B cell (primary cell): ENCODE measurements at regions not wholly inside any gene's neighbourhood (a gene's known extent, or its start where the extent isn't known, plus 50 kb on each side); places are given as distances from the start of the nearest gene placed in this dataset.

Source experiments
- EZH2 ChIP-seq: IDR thresholded peaks from 2 replicates; pipeline ENCODE4 v1.6.1; 2012; ENCODE audit warnings: borderline replicate concordance, low read depth, mild to moderate bottlenecking, moderate library complexity, low read length; ENCODE audit not compliant: insufficient read depth, poor library complexity, severe bottlenecking
- TF ChIP-seq, protein P1 (sequence below): fragments of 200-600 bp; IDR thresholded peaks from one replicate; pipeline ENCODE4 v1.8.0; 2022; ENCODE audit warnings: antibody characterized with exemption, mild to moderate bottlenecking

GRCh38 chr1:38132681-38133080, 86.1 kb upstream of the POU3F1 start:
- TF ChIP-seq, protein P1, sequence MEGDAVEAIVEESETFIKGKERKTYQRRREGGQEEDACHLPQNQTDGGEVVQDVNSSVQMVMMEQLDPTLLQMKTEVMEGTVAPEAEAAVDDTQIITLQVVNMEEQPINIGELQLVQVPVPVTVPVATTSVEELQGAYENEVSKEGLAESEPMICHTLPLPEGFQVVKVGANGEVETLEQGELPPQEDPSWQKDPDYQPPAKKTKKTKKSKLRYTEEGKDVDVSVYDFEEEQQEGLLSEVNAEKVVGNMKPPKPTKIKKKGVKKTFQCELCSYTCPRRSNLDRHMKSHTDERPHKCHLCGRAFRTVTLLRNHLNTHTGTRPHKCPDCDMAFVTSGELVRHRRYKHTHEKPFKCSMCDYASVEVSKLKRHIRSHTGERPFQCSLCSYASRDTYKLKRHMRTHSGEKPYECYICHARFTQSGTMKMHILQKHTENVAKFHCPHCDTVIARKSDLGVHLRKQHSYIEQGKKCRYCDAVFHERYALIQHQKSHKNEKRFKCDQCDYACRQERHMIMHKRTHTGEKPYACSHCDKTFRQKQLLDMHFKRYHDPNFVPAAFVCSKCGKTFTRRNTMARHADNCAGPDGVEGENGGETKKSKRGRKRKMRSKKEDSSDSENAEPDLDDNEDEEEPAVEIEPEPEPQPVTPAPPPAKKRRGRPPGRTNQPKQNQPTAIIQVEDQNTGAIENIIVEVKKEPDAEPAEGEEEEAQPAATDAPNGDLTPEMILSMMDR, result no peak
- no peak for TF ChIP-seq EZH2
